Mesothelial cell of epicardium (in vitro differentiated cells): ENCODE measurements at regions not wholly inside any gene's neighbourhood (a gene's known extent, or its start where the extent isn't known, plus 50 kb on each side); places are given as distances from the start of the nearest gene placed in this dataset.
"Not testable (repeated sequence)": the region's sequence is repeated elsewhere in the genome, so short reads cannot be mapped to it uniquely, and the experiment has no call there.

Source experiments
- DNase-seq, 2 experiments: peaks; one replicate each; pipeline ENCODE4 v3.0.0; 2021; ENCODE audit warnings: low spot score in 2 of 2; ENCODE audit not compliant: unreplicated experiment in 2 of 2
- H3K27ac Mint-ChIP-seq: 2 replicates; pipeline ENCODE4 v1.8.0; 2021; ENCODE audit warnings: mixed read lengths
- H3K27me3 Mint-ChIP-seq: 2 replicates; pipeline ENCODE4 v1.8.0; 2021; ENCODE audit warnings: low read depth, mixed read lengths
- H3K36me3 Mint-ChIP-seq: 2 replicates; pipeline ENCODE4 v1.8.0; 2021; ENCODE audit warnings: mixed read lengths
- H3K4me1 Mint-ChIP-seq: 2 replicates; pipeline ENCODE4 v1.8.0; 2021; ENCODE audit warnings: mixed read lengths
- H3K4me3 Mint-ChIP-seq: 2 replicates; pipeline ENCODE4 v1.8.0; 2021; ENCODE audit warnings: mild to moderate bottlenecking, moderate library complexity, mixed read lengths
- H3K9me3 Mint-ChIP-seq: 2 replicates; pipeline ENCODE4 v1.8.0; 2021; ENCODE audit warnings: mixed read lengths
- TF ChIP-seq, protein P1 (sequence below): fragments of 200-600 bp; sonication (generic); IDR thresholded peaks from one replicate; pipeline ENCODE4 v1.5.0; 2021; ENCODE audit warnings: antibody characterized with exemption; ENCODE audit not compliant: unreplicated experiment

DNA sequence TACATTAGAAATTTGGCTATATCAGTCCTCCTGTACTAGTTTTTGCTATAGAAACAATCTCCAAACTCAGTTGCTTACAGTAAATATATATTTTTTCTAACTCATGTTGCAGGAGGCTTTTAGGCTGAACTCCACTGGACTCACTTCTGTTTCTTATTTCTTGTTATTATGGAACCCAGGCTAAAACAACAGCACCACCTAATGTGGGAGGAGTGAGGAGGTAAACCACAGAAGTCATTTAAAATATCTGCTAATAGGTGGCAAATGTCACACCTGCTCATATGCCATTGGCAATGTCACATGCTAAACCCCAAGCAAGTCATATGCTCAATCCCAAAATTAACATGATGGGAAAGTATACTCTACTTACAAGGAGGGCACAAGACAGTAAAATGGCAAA, 462.2 kb downstream of the PLOD2 start:
- TF ChIP-seq, protein P1, sequence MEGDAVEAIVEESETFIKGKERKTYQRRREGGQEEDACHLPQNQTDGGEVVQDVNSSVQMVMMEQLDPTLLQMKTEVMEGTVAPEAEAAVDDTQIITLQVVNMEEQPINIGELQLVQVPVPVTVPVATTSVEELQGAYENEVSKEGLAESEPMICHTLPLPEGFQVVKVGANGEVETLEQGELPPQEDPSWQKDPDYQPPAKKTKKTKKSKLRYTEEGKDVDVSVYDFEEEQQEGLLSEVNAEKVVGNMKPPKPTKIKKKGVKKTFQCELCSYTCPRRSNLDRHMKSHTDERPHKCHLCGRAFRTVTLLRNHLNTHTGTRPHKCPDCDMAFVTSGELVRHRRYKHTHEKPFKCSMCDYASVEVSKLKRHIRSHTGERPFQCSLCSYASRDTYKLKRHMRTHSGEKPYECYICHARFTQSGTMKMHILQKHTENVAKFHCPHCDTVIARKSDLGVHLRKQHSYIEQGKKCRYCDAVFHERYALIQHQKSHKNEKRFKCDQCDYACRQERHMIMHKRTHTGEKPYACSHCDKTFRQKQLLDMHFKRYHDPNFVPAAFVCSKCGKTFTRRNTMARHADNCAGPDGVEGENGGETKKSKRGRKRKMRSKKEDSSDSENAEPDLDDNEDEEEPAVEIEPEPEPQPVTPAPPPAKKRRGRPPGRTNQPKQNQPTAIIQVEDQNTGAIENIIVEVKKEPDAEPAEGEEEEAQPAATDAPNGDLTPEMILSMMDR, result no peak
- Mint-ChIP-seq H3K4me3 (no peak overlapping the region), H3K4me1 (peaks cover 9% of the 10 kb centered on the region), H3K36me3 (no peaks in the 10 kb centered on the region), H3K9me3 (no peaks in the 10 kb centered on the region), H3K27me3 (no peaks in the 10 kb centered on the region), H3K27ac (no peak overlapping the region)
- DNase-seq, result no peak

DNA sequence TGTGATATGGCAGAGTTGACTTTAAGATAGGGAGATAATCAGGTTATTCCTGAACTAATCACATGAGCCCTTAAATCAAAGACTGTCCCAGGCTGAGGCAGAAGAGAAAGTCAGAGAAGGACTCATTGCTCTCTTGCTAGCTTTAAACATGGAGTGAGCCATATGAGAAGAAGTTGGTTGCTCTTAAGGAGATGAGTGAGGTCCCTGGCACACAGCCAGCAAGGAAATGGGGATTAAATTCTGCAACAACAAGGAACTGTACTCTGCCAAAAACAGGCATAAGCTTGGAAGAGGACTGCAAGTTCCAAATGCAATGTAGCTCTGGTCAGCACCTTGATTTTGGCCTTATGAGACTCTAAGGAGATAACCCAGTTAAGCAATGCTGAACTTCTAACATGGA, 457.0 kb downstream of the PLOD2 start:
- no peaks in the 10 kb centered on the region for H3K36me3 Mint-ChIP-seq

DNA sequence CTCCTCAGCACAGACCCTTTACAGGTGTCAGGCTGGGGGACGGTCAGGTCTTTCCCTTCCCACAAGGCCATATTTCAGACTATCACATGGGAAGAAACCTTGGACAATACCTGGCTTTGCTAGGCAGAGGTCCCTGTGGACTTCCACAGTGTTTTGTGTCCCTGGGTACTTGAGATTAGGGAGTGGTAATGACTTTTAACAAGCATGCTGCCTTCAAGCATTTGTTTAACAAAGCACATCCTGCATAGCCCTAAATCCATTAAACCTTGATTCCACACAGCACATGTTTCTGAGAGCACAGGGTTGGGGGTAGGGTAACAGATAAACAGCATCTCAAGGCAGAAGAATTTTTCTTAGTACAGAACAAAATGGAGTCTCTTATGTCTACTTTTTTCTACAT, 451.2 kb downstream of the PLOD2 start:
- H3K27me3 Mint-ChIP-seq, DNase-seq, H3K27ac Mint-ChIP-seq, H3K4me3 Mint-ChIP-seq: not testable (repeated sequence)
- Mint-ChIP-seq H3K4me1 (peaks cover 12% of the 10 kb centered on the region), H3K36me3 (peaks cover 13% of the 10 kb centered on the region), H3K9me3 (peaks cover 24% of the 10 kb centered on the region)

More for the DNA sequence above, 457.0 kb downstream of the PLOD2 start:
- H3K9me3 Mint-ChIP-seq, result no peaks in the 10 kb centered on the region
- TF ChIP-seq, protein P1, result no peak
- DNase-seq, result no peak
- H3K27ac Mint-ChIP-seq, result no peak overlapping the region
- H3K4me1 Mint-ChIP-seq, result peaks cover 15% of the 10 kb centered on the region
- H3K4me3 Mint-ChIP-seq, result no peak overlapping the region
- no peaks in the 10 kb centered on the region for H3K27me3 Mint-ChIP-seq

DNA sequence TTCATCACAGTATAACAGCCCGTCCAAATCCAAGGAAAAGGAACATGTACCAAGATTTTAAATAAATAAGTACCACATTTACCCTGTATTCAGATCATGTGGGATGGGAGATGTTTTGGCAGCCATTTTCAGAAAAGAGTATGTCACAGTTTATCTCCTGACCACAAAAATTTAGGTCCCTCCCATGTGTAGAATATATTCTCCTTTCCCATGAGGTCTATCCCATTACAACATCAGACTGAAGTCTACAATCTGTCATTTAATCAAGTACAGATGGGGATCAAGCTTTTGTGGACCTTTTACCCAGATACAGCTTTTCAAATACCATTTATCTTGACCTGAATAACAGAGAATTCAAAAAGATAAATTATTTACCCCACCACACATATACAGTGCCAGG, 444.5 kb downstream of the PLOD2 start:
- TF ChIP-seq, protein P1, result no peak
- Mint-ChIP-seq H3K9me3 (peaks cover 9% of the 10 kb centered on the region), H3K4me3 (no peak overlapping the region), H3K4me1 (peaks cover 7% of the 10 kb centered on the region), H3K27me3 (no peaks in the 10 kb centered on the region), H3K27ac (no peak overlapping the region), H3K36me3 (peaks cover 5% of the 10 kb centered on the region)
- no peak for DNase-seq

DNA sequence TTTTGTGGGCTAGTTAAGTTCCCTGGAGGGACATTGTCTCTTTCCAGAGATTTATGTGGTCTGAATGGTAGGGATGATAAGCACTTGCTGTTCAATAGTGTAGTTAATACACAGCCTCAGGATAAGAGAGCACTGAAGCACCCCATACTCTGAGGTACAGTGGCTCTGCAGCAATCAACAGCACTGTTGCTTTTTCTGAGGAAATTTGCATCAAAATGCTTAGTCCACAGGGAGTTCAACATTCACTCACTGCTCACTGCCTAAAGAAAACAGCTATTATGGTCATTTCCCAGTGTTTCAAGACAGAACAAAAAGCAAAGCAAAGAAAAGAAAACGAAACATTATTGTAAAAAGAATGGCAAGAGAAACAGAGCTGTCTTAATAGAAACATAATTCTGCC, 441.9 kb downstream of the PLOD2 start:
- Mint-ChIP-seq H3K36me3 (no peaks in the 10 kb centered on the region), H3K27me3 (no peaks in the 10 kb centered on the region), H3K4me1 (peaks cover 7% of the 10 kb centered on the region), H3K9me3 (peaks cover 10% of the 10 kb centered on the region), H3K4me3 (no peak overlapping the region), H3K27ac (no peak overlapping the region)
- TF ChIP-seq, protein P1, result no peak
- no peak for DNase-seq

DNA sequence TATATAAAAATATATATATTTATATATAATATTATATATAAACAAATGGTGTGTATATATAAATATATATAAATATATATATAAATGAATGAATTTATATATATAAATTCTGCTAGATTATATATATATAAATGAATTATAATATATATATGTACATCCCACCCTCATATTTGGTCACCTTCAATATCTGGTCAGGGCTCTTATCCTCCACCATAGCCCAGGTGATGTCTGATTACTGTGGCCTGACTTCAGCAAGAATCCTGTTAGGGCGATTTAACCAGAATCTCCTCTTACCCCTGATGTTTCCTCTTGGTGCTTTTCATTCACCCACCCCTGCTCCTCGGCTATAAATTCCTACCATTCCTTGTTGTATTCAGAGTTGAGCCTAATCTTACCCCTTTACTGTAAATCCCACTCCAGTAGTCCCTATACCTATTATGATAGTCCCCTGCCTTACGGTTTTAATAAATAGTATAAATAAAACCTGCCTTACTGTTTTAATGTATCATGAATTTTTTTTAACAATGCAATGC, 439.6 kb downstream of the PLOD2 start:
- TF ChIP-seq, protein P1, result no peak
- DNase-seq, result no peak
- Mint-ChIP-seq H3K4me3 (no peak overlapping the region), H3K9me3 (peaks cover 11% of the 10 kb centered on the region), H3K4me1 (peaks cover 7% of the 10 kb centered on the region), H3K27ac (no peak overlapping the region), H3K27me3 (no peaks in the 10 kb centered on the region), H3K36me3 (no peaks in the 10 kb centered on the region)
